Tibial nerve (tissue), 4 donors: ENCODE measurements at regions not wholly inside any gene's neighbourhood (a gene's known extent, or its start where the extent isn't known, plus 50 kb on each side); places are given as distances from the start of the nearest gene placed in this dataset.

Experiments used
- EP300 ChIP-seq, 2 donors: sonication (generic); formaldehyde crosslinking; IDR thresholded peaks; one replicate each; pipeline ENCODE4 v1.6.1; 2017; ENCODE audit warnings: antibody characterized with exemption in 2 of 2, mild to moderate bottlenecking in 1 of 2
- TF ChIP-seq, protein P1 (sequence below), 5 experiments: fragments of 200-600 bp in 3 of 5; fragments of 450-650 bp in 2 of 5; sonication (generic) in 3 of 5; IDR thresholded peaks; one replicate each; pipeline ENCODE4 v1.5.1; 2016 to 2019; ENCODE audit warnings: antibody characterized with exemption in 5 of 5, mild to moderate bottlenecking in 3 of 5, moderate library complexity in 2 of 5

GRCh38 chr10:25661632-25662031, 272.4 kb upstream of the MYO3A start:
- TF ChIP-seq, protein P1, sequence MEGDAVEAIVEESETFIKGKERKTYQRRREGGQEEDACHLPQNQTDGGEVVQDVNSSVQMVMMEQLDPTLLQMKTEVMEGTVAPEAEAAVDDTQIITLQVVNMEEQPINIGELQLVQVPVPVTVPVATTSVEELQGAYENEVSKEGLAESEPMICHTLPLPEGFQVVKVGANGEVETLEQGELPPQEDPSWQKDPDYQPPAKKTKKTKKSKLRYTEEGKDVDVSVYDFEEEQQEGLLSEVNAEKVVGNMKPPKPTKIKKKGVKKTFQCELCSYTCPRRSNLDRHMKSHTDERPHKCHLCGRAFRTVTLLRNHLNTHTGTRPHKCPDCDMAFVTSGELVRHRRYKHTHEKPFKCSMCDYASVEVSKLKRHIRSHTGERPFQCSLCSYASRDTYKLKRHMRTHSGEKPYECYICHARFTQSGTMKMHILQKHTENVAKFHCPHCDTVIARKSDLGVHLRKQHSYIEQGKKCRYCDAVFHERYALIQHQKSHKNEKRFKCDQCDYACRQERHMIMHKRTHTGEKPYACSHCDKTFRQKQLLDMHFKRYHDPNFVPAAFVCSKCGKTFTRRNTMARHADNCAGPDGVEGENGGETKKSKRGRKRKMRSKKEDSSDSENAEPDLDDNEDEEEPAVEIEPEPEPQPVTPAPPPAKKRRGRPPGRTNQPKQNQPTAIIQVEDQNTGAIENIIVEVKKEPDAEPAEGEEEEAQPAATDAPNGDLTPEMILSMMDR (IDR thresholded peaks at IDR 0.05), result no peak
- TF ChIP-seq EP300 (IDR thresholded peaks at IDR 0.05), result no peak
